Uterus (tissue), 3 donors: ENCODE measurements at regions not wholly inside any gene's neighbourhood (a gene's known extent, or its start where the extent isn't known, plus 50 kb on each side); places are given as distances from the start of the nearest gene placed in this dataset.
A peak's percentile ranks its signal among the peaks of the same experiment; 100 is the strongest.

Source experiments
- DNase-seq, 2 donors: peaks; one replicate each; pipeline ENCODE4 v3.0.0-alpha.2; 2019 to 2020
- H3K27ac ChIP-seq, 2 donors: fragments of 200-600 bp; sonication (generic); 1 replicate in 1 of 2; 2 replicates in 1 of 2; pipeline ENCODE4 v1.5.1; 2016 to 2018
- H3K27me3 ChIP-seq, 2 donors: fragments of 200-600 bp; sonication (generic); one replicate each; pipeline ENCODE4 v1.5.1; 2018 to 2019; ENCODE audit warnings: control low read depth in 1 of 2
- H3K36me3 ChIP-seq, 2 donors: fragments of 200-600 bp; sonication (generic); one replicate each; pipeline ENCODE4 v1.5.1; 2019; ENCODE audit warnings: control low read depth in 1 of 2
- H3K4me1 ChIP-seq, 2 donors: fragments of 200-600 bp; sonication (generic); one replicate each; pipeline ENCODE4 v1.5.1; 2018 to 2019; ENCODE audit warnings: control low read depth in 1 of 2
- H3K4me3 ChIP-seq, 2 donors: fragments of 200-600 bp; sonication (generic); 1 replicate in 1 of 2; 2 replicates in 1 of 2; pipeline ENCODE4 v1.5.1; 2018 to 2019; ENCODE audit warnings: mild to moderate bottlenecking in 1 of 2
- H3K9me3 ChIP-seq, 2 donors: fragments of 200-600 bp; sonication (generic); one replicate each; pipeline ENCODE4 v1.5.1; 2019; ENCODE audit warnings: control low read depth in 1 of 2
- CTCF ChIP-seq, 4 experiments: fragments of 200-600 bp in 2 of 4; fragments of 450-650 bp in 2 of 4; sonication (generic) in 2 of 4; IDR thresholded peaks; one replicate each; pipeline ENCODE4 v1.5.1; 2016 to 2019; ENCODE audit warnings: antibody characterized with exemption in 4 of 4, mild to moderate bottlenecking in 2 of 4, moderate library complexity in 1 of 4
- POLR2A ChIP-seq, 2 donors: fragments of 450-650 bp; IDR thresholded peaks; one replicate each; pipeline ENCODE4 v1.6.1; 2016; ENCODE audit warnings: antibody characterized with exemption in 2 of 2, mild to moderate bottlenecking in 1 of 2, moderate library complexity in 1 of 2
- intact Hi-C: fragments of 100-400 bp; cut with DNase I; formaldehyde crosslinking; loops from one replicate; pipeline ENCODE4 v1.15.1; 2023; ENCODE audit warnings: low total_unique reads
- donor health status: DM: yes; HTN: yes; CAD: no.

- H3K9me3 ChIP-seq, result no peaks in the 10 kb centered on the region
- no peak for TF ChIP-seq CTCF (IDR thresholded peaks at IDR 0.05)
- no peak for TF ChIP-seq POLR2A (IDR thresholded peaks at IDR 0.05)
- intact Hi-C loops, result no loop called here
- H3K36me3 ChIP-seq, result no peaks in the 10 kb centered on the region
- no peaks in the 10 kb centered on the region for H3K4me1 ChIP-seq
- H3K4me3 ChIP-seq, result no peak overlapping the region
- DNase-seq, result peak; percentile 38 to 40
- no peaks in the 10 kb centered on the region for H3K27me3 ChIP-seq
- H3K27ac ChIP-seq, result no peak overlapping the region
Measured at GRCh38 chr18:48488388-48488850, 50.4 kb upstream of the CTIF start.

- peak overlapping the region; percentile 52 to 73 for H3K27ac ChIP-seq
- H3K36me3 ChIP-seq, result no peaks in the 10 kb centered on the region
- DNase-seq, result no peak
- H3K4me3 ChIP-seq, result no peak overlapping the region
- no peaks in the 10 kb centered on the region for H3K27me3 ChIP-seq
- H3K9me3 ChIP-seq, result no peaks in the 10 kb centered on the region
- TF ChIP-seq POLR2A (IDR thresholded peaks at IDR 0.05), result no peak
- TF ChIP-seq CTCF (IDR thresholded peaks at IDR 0.05), result no peak
- no peaks in the 10 kb centered on the region for H3K4me1 ChIP-seq
- intact Hi-C loops, result no loop called here
Measured at GRCh38 chr18:48486754-48487153, 52.1 kb upstream of the CTIF start.

- TF ChIP-seq POLR2A (IDR thresholded peaks at IDR 0.05) (no peak), CTCF (IDR thresholded peaks at IDR 0.05) (no peak)
- no peaks in the 10 kb centered on the region for H3K9me3 ChIP-seq
- H3K36me3 ChIP-seq, result no peaks in the 10 kb centered on the region
- H3K27me3 ChIP-seq, result no peaks in the 10 kb centered on the region
- intact Hi-C loops, result no loop called here
- no peak for DNase-seq
- H3K4me1 ChIP-seq, result no peaks in the 10 kb centered on the region
- no peak overlapping the region for H3K4me3 ChIP-seq
- H3K27ac ChIP-seq, result peak overlapping the region; percentile 52 to 73
Measured at GRCh38 chr18:48485828-48486405, 52.9 kb upstream of the CTIF start.

GRCh38 chr18:48481092-48481491 lies 57.7 kb upstream of the CTIF start:
- H3K4me1 ChIP-seq, result no peaks in the 10 kb centered on the region
- no peak overlapping the region for H3K4me3 ChIP-seq
- no peak for DNase-seq
- TF ChIP-seq CTCF (IDR thresholded peaks at IDR 0.05), result no peak
- TF ChIP-seq POLR2A (IDR thresholded peaks at IDR 0.05), result no peak
- H3K27me3 ChIP-seq, result no peaks in the 10 kb centered on the region
- no peak overlapping the region for H3K27ac ChIP-seq
- H3K9me3 ChIP-seq, result no peaks in the 10 kb centered on the region
- no peaks in the 10 kb centered on the region for H3K36me3 ChIP-seq
- intact Hi-C loops, result no loop called here

- no peak overlapping the region for H3K4me3 ChIP-seq
- no peaks in the 10 kb centered on the region for H3K36me3 ChIP-seq
- no peak for TF ChIP-seq POLR2A (IDR thresholded peaks at IDR 0.05)
- no peak for TF ChIP-seq CTCF (IDR thresholded peaks at IDR 0.05)
- H3K4me1 ChIP-seq, result no peaks in the 10 kb centered on the region
- H3K27ac ChIP-seq, result no peak overlapping the region
- H3K9me3 ChIP-seq, result no peaks in the 10 kb centered on the region
- no peak for DNase-seq
- no peaks in the 10 kb centered on the region for H3K27me3 ChIP-seq
- intact Hi-C loops, result no loop called here
Measured at GRCh38 chr18:48479531-48479930, 59.3 kb upstream of the CTIF start.
